ENCODE measurements at regions not wholly inside any gene's neighbourhood (a gene's known extent, or its start where the extent isn't known, plus 50 kb on each side); places are given as distances from the start of the nearest gene placed in this dataset.

DNA sequence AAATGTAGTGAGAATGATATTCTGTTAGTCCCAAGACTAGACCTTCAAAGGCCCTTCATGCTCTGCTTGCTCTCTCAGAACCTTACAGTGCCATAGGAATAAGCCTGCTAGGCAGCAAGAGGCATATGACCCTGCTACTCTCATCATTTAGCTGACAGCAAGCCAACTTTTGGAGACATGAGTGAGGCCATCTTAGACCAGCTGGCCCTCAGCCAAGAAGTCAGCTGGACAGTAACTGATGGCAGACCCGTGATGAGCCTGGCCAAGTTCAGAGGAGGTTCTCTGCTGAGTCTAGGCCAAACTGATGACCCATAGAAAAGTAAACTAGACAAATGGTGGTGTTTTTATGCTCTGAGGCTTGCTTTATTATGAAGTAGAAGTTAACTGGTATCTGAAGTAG lies 82.6 kb downstream of the C18orf54 start:
- Histone ChIP-seq H3K4me2 (ENCODE audit: low read depth, low read length) (no peak overlapping the region), H3K27ac (ENCODE audit: insufficient read depth, low read length) (no peak overlapping the region), H3K4me1 (ENCODE audit: control insufficient read depth, insufficient read depth, low read length) (no peaks in the 10 kb centered on the region), H3K56ac (ENCODE audit: extremely low read depth, insufficient read depth, low read length) (no peak overlapping the region), H4K8ac (ENCODE audit: low read depth in 2 of 2, low read length in 2 of 2) (no peak overlapping the region), H3K36me3 (ENCODE audit: control insufficient read depth, insufficient read depth, low read length) (no peaks in the 10 kb centered on the region), H4K20me1 (ENCODE audit: insufficient read depth, low read length) (no peaks in the 10 kb centered on the region), H3K9ac (ENCODE audit: low read depth, low read length) (no peak overlapping the region), H2AK5ac (ENCODE audit: low read depth, low read length) (no peak overlapping the region), H3K9me3 (ENCODE audit: control insufficient read depth, insufficient read depth, low read length) (no peaks in the 10 kb centered on the region), H3K4ac (ENCODE audit: low read depth, low read length) (no peak overlapping the region), H2AK9ac (replicated peaks; ENCODE audit: low read depth, low read length, poor library complexity) (no peak overlapping the region), H2AFZ (replicated peaks; ENCODE audit: low read length, poor library complexity) (no peak overlapping the region), H2BK120ac (ENCODE audit: low read depth, low read length) (no peak overlapping the region), H4K5ac (ENCODE audit: low read depth, low read length) (no peak overlapping the region), H3K18ac (ENCODE audit: low read depth, low read length) (no peak overlapping the region), H3K23ac (ENCODE audit: low read depth, low read length) (no peak overlapping the region), H2BK5ac (ENCODE audit: low read depth, low read length, poor library complexity, severe bottlenecking) (no peak overlapping the region), H3K14ac (replicated peaks; ENCODE audit: low read depth, low read length) (no peak overlapping the region), H3K4me3 (ENCODE audit: insufficient read depth, low read depth, low read length) (no peak overlapping the region), H2BK15ac (ENCODE audit: low read depth, low read length) (no peak overlapping the region), H4K91ac (ENCODE audit: insufficient read depth, low read depth, low read length) (no peak overlapping the region), H3K79me1 (ENCODE audit: low read depth in 1 of 2, low read length in 2 of 2) (no peaks in the 10 kb centered on the region), H3K9me1 (ENCODE audit: insufficient read depth, low read length) (no peaks in the 10 kb centered on the region), H3K27me3 (ENCODE audit: control insufficient read depth, insufficient read depth, low read length) (peaks cover 4% of the 10 kb centered on the region), H2BK20ac (ENCODE audit: low read depth, low read length) (no peak overlapping the region)
- ChIA-PET CTCF (no interaction called here), POLR2A (ENCODE audit: unreplicated experiment) (no interaction called here)
- TF ChIP-seq POLR2A (IDR thresholded peaks at IDR 0.05; ENCODE audit: low read depth, low read length) (no peak), MAFK (IDR thresholded peaks at IDR 0.05; ENCODE audit: low read depth, low read length) (no peak), RCOR1 (IDR thresholded peaks at IDR 0.05; ENCODE audit: insufficient replicate concordance, low read length) (no peak), BHLHE40 (IDR thresholded peaks at IDR 0.05; ENCODE audit: low read depth, low read length) (no peak), FOS (IDR thresholded peaks at IDR 0.05; ENCODE audit: low read depth, low read length) (no peak), MXI1 (IDR thresholded peaks at IDR 0.05; ENCODE audit: borderline replicate concordance, low read depth, low read length) (no peak), SMC3 (IDR thresholded peaks at IDR 0.05; ENCODE audit: low read depth, low read length) (no peak), RAD21 (IDR thresholded peaks at IDR 0.05; ENCODE audit: low read length) (no peak), RFX5 (IDR thresholded peaks at IDR 0.05; ENCODE audit: low read depth, low read length) (no peak), MAZ (IDR thresholded peaks at IDR 0.05; ENCODE audit: borderline replicate concordance, low read depth, low read length) (no peak), NFE2L2 (IDR thresholded peaks at IDR 0.05; ENCODE audit: low read depth, low read length) (no peak), CHD1 (IDR thresholded peaks at IDR 0.05; ENCODE audit: low read depth, low read length) (no peak), CEBPB (IDR thresholded peaks at IDR 0.05; ENCODE audit: low read depth, low read length) (no peak)
- TF ChIP-seq, protein P1, sequence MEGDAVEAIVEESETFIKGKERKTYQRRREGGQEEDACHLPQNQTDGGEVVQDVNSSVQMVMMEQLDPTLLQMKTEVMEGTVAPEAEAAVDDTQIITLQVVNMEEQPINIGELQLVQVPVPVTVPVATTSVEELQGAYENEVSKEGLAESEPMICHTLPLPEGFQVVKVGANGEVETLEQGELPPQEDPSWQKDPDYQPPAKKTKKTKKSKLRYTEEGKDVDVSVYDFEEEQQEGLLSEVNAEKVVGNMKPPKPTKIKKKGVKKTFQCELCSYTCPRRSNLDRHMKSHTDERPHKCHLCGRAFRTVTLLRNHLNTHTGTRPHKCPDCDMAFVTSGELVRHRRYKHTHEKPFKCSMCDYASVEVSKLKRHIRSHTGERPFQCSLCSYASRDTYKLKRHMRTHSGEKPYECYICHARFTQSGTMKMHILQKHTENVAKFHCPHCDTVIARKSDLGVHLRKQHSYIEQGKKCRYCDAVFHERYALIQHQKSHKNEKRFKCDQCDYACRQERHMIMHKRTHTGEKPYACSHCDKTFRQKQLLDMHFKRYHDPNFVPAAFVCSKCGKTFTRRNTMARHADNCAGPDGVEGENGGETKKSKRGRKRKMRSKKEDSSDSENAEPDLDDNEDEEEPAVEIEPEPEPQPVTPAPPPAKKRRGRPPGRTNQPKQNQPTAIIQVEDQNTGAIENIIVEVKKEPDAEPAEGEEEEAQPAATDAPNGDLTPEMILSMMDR (conservative IDR thresholded peaks at IDR 0.05; ENCODE audit: low read depth, low read length) = no peak
- TF ChIP-seq, protein P2, sequence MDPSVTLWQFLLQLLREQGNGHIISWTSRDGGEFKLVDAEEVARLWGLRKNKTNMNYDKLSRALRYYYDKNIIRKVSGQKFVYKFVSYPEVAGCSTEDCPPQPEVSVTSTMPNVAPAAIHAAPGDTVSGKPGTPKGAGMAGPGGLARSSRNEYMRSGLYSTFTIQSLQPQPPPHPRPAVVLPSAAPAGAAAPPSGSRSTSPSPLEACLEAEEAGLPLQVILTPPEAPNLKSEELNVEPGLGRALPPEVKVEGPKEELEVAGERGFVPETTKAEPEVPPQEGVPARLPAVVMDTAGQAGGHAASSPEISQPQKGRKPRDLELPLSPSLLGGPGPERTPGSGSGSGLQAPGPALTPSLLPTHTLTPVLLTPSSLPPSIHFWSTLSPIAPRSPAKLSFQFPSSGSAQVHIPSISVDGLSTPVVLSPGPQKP (IDR thresholded peaks at IDR 0.05; ENCODE audit: borderline replicate concordance, low read depth, low read length) = no peak
- TF ChIP-seq, protein P3, sequence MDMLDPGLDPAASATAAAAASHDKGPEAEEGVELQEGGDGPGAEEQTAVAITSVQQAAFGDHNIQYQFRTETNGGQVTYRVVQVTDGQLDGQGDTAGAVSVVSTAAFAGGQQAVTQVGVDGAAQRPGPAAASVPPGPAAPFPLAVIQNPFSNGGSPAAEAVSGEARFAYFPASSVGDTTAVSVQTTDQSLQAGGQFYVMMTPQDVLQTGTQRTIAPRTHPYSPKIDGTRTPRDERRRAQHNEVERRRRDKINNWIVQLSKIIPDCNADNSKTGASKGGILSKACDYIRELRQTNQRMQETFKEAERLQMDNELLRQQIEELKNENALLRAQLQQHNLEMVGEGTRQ (IDR thresholded peaks at IDR 0.05; ENCODE audit: low read depth, low read length) = no peak
- ATAC-seq (ENCODE audit: low read depth) (no peak), DNase-seq (no peak)
- intact Hi-C loops (cut with micrococcal nuclease) (loop anchor here (10.0 kb wide), 1 partner anchor 775 kb away; no protein-coding TSS in a partner anchor), in situ Hi-C loops (cut with MboI; ENCODE audit: low sequenced_read_pairs) (loop anchor here (25.0 kb wide), 1 partner anchor 772 kb away; no protein-coding TSS in a partner anchor), dilution Hi-C loops (cut with HindIII; ENCODE audit: low sequenced_read_pairs, unreplicated experiment) (no loop called here)
- BruUV-seq (replicated peaks) = no TSS peak
- WGBS, 2 experiments (ENCODE audit: extremely low coverage in 2 of 2, insufficient read length in 1 of 2) = no CpG with 5 or more reads among the region's 1 CpG
